GM18499 (cell line): ENCODE measurements at regions not wholly inside any gene's neighbourhood (a gene's known extent, or its start where the extent isn't known, plus 50 kb on each side); places are given as distances from the start of the nearest gene placed in this dataset.

Experiments used
- ATAC-seq: cut with Tn5 transposase; IDR thresholded peaks from one replicate; pipeline ENCODE4 v1.9.1; 2021; ENCODE audit warnings: moderate number of reproducible peaks; ENCODE audit not compliant: insufficient read depth, unreplicated experiment

- ATAC-seq: no peak
Observed at GRCh38 chr3:30256474-30256873, 349.9 kb upstream of the TGFBR2 start.

GRCh38 chr3:30258426-30259392 is 347.7 kb upstream of the TGFBR2 start:
- no peak for ATAC-seq

- ATAC-seq: no peak
Observed at GRCh38 chr3:30259730-30260129, 346.7 kb upstream of the TGFBR2 start.

GRCh38 chr3:30260762-30261161 is 345.6 kb upstream of the TGFBR2 start:
- ATAC-seq: no peak

- ATAC-seq: no peak
Observed at GRCh38 chr3:30263238-30263924, 343.0 kb upstream of the TGFBR2 start.

GRCh38 chr3:30263925-30264313 is 342.5 kb upstream of the TGFBR2 start:
- no peak for ATAC-seq

GRCh38 chr3:30266524-30266923 is 339.9 kb upstream of the TGFBR2 start:
- ATAC-seq: no peak

- ATAC-seq: no peak
Observed at GRCh38 chr3:30268288-30268687, 338.1 kb upstream of the TGFBR2 start.

- ATAC-seq: peak; percentile 85
Observed at GRCh38 chr3:30269751-30270445, 336.5 kb upstream of the TGFBR2 start.

GRCh38 chr3:30271781-30272180 is 334.6 kb upstream of the TGFBR2 start:
- ATAC-seq: no peak

- no peak for ATAC-seq
Observed at GRCh38 chr3:30273304-30274072, 332.9 kb upstream of the TGFBR2 start.

- ATAC-seq: no peak
Observed at GRCh38 chr3:30277494-30277893, 328.9 kb upstream of the TGFBR2 start.

GRCh38 chr3:30281526-30281925 is 324.9 kb upstream of the TGFBR2 start:
- no peak for ATAC-seq

- ATAC-seq: no peak
Observed at GRCh38 chr3:30282154-30282696, 324.2 kb upstream of the TGFBR2 start.

- no peak for ATAC-seq
Observed at GRCh38 chr3:30285188-30286006, 321.0 kb upstream of the TGFBR2 start.

GRCh38 chr3:30286007-30286669 is 320.3 kb upstream of the TGFBR2 start:
- no peak for ATAC-seq

- ATAC-seq: no peak
Observed at GRCh38 chr3:30286811-30287210, 319.6 kb upstream of the TGFBR2 start.

GRCh38 chr3:30288830-30289229 is 317.6 kb upstream of the TGFBR2 start:
- no peak for ATAC-seq

- no peak for ATAC-seq
Observed at GRCh38 chr3:30289324-30289723, 317.1 kb upstream of the TGFBR2 start.
